ENCODE measurements at regions not wholly inside any gene's neighbourhood (a gene's known extent, or its start where the extent isn't known, plus 50 kb on each side); places are given as distances from the start of the nearest gene placed in this dataset.

DNA sequence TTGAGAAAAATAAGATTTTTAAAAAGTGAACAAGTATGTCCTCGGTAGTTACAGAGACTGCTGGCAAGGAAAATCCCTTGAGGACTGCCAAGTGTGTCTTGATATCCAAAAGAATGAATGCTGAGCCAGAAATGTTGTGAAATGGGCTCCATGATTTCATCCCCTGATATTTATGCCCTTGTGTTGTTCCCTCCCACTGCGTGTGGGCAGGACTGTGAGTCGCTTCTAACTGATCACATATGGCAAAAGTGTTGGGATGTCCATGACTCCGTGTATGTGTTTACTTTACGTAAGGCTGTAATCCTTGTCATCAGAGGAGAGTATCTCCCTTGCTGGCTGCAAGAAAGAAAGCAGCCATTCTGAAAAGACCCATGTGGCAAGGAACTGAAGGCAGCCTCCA, 285.1 kb downstream of the SS18 start:
- Histone ChIP-seq H3K36me3 (ENCODE audit: control insufficient read depth, insufficient read depth, low read length) (no peaks in the 10 kb centered on the region), H3K4me3 (ENCODE audit: low read depth, low read length) (no peak overlapping the region)

DNA sequence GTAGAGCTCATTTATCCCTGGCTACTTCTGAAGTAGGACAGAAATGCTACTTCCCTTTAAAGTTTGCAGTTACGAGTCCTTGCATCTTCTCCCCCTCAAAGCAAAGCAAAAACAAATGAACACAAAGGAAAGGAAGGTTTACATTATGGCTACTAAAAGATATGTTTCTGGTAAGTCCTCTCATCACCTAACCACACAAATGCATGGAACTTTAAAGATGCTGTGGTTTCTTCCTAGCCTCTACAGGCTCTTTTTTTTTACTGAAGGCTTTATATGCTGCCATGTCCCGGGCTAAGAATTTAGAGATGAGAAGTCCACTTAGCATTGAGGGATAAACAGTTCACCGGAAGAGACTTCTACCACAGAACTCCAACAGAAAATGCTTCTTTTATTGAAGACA, 291.2 kb downstream of the SS18 start:
- Histone ChIP-seq H3K9me3 (ENCODE audit: control insufficient read depth, insufficient read depth, low read length) (no peaks in the 10 kb centered on the region), H3K36me3 (ENCODE audit: control insufficient read depth, insufficient read depth, low read length) (no peaks in the 10 kb centered on the region), H3K9ac (ENCODE audit: low read depth, low read length) (no peak overlapping the region), H3K27me3 (ENCODE audit: control insufficient read depth, insufficient read depth, low read length) (no peaks in the 10 kb centered on the region), H3K4me1 (ENCODE audit: control insufficient read depth, insufficient read depth, low read length) (no peaks in the 10 kb centered on the region), H3K4me3 (ENCODE audit: low read depth, low read length) (no peak overlapping the region)

More for the DNA sequence above, 285.1 kb downstream of the SS18 start:
- Histone ChIP-seq H3K9me3 (ENCODE audit: control insufficient read depth, insufficient read depth, low read length) (no peaks in the 10 kb centered on the region), H3K27me3 (ENCODE audit: control insufficient read depth, insufficient read depth, low read length) (no peaks in the 10 kb centered on the region), H3K9ac (ENCODE audit: low read depth, low read length) (no peak overlapping the region), H3K4me1 (ENCODE audit: control insufficient read depth, insufficient read depth, low read length) (no peaks in the 10 kb centered on the region)

DNA sequence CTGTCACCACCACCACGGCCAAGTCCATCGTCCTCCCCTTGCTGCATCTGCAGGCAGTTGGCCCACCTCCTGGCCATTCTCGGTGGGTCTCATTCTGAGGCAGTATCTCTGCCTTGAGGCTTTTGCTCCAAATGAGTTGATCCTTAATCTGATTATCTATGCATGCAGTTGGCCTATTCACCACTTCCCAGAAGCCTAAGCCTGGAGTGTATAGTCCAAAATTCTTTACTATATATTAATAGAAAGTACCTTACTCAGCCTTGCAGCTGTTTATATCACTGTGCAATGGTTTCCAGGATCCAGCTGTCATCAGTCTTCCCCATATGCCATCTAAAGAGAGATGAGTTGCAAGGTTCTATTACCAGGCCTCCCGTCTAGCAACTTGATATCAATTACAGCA, 292.4 kb downstream of the SS18 start:
- Histone ChIP-seq H3K36me3 (ENCODE audit: control insufficient read depth, insufficient read depth, low read length) (no peaks in the 10 kb centered on the region), H3K9me3 (ENCODE audit: control insufficient read depth, insufficient read depth, low read length) (no peaks in the 10 kb centered on the region), H3K4me1 (ENCODE audit: control insufficient read depth, insufficient read depth, low read length) (no peaks in the 10 kb centered on the region), H3K9ac (ENCODE audit: low read depth, low read length) (no peak overlapping the region), H3K27me3 (ENCODE audit: control insufficient read depth, insufficient read depth, low read length) (no peaks in the 10 kb centered on the region), H3K4me3 (ENCODE audit: low read depth, low read length) (no peak overlapping the region)

DNA sequence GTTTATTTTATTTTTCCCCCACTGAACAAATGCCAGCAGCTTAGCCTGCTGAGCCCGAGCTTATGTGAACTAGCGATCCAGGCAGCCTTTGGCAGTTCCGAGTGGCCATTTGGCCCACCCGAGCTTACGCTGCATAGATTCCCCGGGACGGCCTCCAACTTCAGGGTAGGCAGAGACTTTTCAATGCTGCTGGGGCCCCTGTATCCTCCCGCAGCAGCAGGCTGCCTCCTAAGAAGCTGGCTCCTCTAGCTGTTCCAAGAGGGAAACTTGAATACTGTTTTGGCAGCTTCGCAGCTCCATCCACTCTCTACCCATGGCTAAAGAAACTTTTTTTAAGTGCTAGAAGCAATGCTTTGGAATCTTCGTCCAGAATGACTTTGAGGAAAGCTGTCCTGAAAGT, 295.2 kb downstream of the SS18 start:
- Histone ChIP-seq H3K36me3 (ENCODE audit: control insufficient read depth, insufficient read depth, low read length) (no peaks in the 10 kb centered on the region), H3K27me3 (ENCODE audit: control insufficient read depth, insufficient read depth, low read length) (no peaks in the 10 kb centered on the region), H3K4me3 (ENCODE audit: low read depth, low read length) (no peak overlapping the region), H3K9me3 (ENCODE audit: control insufficient read depth, insufficient read depth, low read length) (no peaks in the 10 kb centered on the region), H3K4me1 (ENCODE audit: control insufficient read depth, insufficient read depth, low read length) (no peaks in the 10 kb centered on the region), H3K9ac (ENCODE audit: low read depth, low read length) (no peak overlapping the region)

DNA sequence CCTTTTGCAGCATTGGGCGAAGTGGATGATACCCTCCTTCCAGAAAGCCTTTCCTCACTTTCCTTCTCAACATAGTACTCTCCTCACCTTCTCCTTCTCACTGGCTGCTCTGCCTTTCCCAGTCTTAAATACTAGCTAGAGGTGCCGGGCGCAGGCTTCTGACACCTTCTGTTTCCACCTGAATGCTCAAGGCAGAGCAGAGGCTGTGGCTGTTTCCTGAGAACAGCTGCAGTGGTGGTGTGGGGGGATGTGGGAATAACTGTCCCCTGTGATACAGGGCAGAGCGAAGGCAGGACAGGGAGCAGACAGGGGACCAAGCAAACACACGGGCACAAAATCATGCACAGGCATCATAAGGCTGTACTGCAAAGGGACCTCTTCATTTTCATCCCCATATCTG, 303.1 kb downstream of the SS18 start:
- Histone ChIP-seq H3K9me3 (ENCODE audit: control insufficient read depth, insufficient read depth, low read length) (no peaks in the 10 kb centered on the region), H3K9ac (ENCODE audit: low read depth, low read length) (no peak overlapping the region), H3K4me3 (ENCODE audit: low read depth, low read length) (no peak overlapping the region), H3K4me1 (ENCODE audit: control insufficient read depth, insufficient read depth, low read length) (no peaks in the 10 kb centered on the region), H3K36me3 (ENCODE audit: control insufficient read depth, insufficient read depth, low read length) (no peaks in the 10 kb centered on the region), H3K27me3 (ENCODE audit: control insufficient read depth, insufficient read depth, low read length) (no peaks in the 10 kb centered on the region)

DNA sequence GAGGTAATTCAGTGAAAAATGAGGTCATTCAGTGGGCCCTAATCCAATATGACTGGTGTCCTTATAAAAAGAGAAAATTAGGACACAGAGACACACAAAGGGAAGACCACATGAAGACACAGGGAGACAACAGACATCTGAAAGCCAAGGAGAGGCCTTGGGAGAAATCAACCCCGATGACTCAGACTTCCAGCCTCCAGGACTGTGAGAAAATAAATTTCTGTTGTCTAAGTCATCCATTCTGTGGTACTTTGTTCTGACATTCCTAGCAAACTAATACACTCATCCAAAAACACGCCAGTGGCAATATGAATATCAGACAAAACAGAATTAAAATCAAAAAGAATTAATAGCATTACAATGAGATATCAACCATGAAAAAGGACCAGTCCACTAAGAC, 303.7 kb downstream of the SS18 start:
- Histone ChIP-seq H3K4me1 (ENCODE audit: control insufficient read depth, insufficient read depth, low read length) (no peaks in the 10 kb centered on the region), H3K9ac (ENCODE audit: low read depth, low read length) (no peak overlapping the region)

DNA sequence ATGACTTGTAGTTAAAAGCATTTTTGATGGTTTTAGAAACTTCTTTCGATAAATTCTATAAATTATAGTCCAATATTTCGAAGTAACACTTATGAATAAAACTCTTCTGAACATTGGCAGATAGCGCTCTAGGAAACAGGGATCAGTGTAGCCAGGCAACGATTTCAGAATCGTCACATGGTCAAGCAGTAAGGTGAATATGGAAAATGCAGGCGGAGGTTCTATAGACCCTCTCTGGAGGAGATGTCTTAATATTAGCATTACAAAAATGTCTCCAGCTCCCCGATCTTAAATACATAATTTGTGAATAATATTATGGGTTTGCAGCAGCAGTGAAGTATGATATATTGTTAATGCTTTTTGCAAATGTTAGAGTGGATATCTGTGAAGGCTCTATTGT, 310.3 kb downstream of the SS18 start:
- H3K4me3 ChIP-seq (ENCODE audit: low read depth, low read length): no peak overlapping the region
- H3K9ac ChIP-seq (ENCODE audit: low read depth, low read length): no peak overlapping the region
- H3K27me3 ChIP-seq (ENCODE audit: control insufficient read depth, insufficient read depth, low read length): no peaks in the 10 kb centered on the region
- H3K9me3 ChIP-seq (ENCODE audit: control insufficient read depth, insufficient read depth, low read length): no peaks in the 10 kb centered on the region
- no peaks in the 10 kb centered on the region for H3K4me1 ChIP-seq (ENCODE audit: control insufficient read depth, insufficient read depth, low read length)
- no peaks in the 10 kb centered on the region for H3K36me3 ChIP-seq (ENCODE audit: control insufficient read depth, insufficient read depth, low read length)

More for the DNA sequence above, 303.7 kb downstream of the SS18 start:
- Histone ChIP-seq H3K27me3 (ENCODE audit: control insufficient read depth, insufficient read depth, low read length) (no peaks in the 10 kb centered on the region), H3K9me3 (ENCODE audit: control insufficient read depth, insufficient read depth, low read length) (no peaks in the 10 kb centered on the region), H3K36me3 (ENCODE audit: control insufficient read depth, insufficient read depth, low read length) (no peaks in the 10 kb centered on the region), H3K4me3 (ENCODE audit: low read depth, low read length) (no peak overlapping the region)

DNA sequence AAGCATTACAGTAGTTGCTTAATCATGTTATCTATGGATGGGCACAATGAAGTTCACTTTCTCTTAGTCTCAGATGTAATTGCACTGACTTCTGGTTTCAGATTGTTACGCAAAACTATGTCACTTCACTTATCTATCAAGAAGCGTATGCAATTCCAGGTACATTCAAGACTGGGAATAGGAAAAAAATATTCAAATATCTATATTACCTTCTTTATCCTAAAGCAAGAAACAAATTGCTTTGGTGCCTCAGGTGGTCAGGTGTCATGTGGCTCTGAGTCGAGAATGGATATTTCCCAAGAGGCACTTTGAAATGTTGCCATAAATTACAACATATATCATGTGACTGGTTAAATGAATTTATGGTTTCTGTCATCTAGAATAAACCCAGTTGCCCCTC, 318.6 kb downstream of the SS18 start:
- H3K27me3 ChIP-seq (ENCODE audit: control insufficient read depth, insufficient read depth, low read length): no peaks in the 10 kb centered on the region
- H3K9me3 ChIP-seq (ENCODE audit: control insufficient read depth, insufficient read depth, low read length): no peaks in the 10 kb centered on the region
- no peaks in the 10 kb centered on the region for H3K36me3 ChIP-seq (ENCODE audit: control insufficient read depth, insufficient read depth, low read length)

DNA sequence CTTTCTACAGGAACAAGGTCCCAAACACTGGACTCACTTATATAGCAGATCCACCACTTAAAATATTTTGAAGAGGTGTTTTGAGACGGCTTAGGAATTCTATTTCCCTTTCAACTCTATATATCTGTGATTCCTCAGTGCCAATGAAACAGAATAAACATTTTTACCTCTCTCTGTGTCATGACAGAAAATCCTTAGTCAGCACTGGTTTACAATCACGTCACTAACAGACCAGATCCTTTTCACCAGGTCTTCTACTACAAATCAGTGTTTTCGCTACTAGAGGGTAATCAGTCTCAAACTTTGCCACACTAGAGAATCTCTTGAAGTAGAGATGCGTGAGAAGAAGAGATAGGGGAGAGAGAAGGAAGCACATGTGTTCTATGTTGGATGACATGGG, 325.6 kb downstream of the SS18 start:
- Histone ChIP-seq H3K27me3 (ENCODE audit: control insufficient read depth, insufficient read depth, low read length) (no peaks in the 10 kb centered on the region), H3K4me1 (ENCODE audit: control insufficient read depth, insufficient read depth, low read length) (no peaks in the 10 kb centered on the region), H3K36me3 (ENCODE audit: control insufficient read depth, insufficient read depth, low read length) (no peaks in the 10 kb centered on the region), H3K9ac (ENCODE audit: low read depth, low read length) (no peak overlapping the region), H3K9me3 (ENCODE audit: control insufficient read depth, insufficient read depth, low read length) (no peaks in the 10 kb centered on the region), H3K4me3 (ENCODE audit: low read depth, low read length) (no peak overlapping the region)

More for the DNA sequence above, 318.6 kb downstream of the SS18 start:
- H3K4me1 ChIP-seq (ENCODE audit: control insufficient read depth, insufficient read depth, low read length): no peaks in the 10 kb centered on the region
- no peak overlapping the region for H3K4me3 ChIP-seq (ENCODE audit: low read depth, low read length)
- no peak overlapping the region for H3K9ac ChIP-seq (ENCODE audit: low read depth, low read length)

DNA sequence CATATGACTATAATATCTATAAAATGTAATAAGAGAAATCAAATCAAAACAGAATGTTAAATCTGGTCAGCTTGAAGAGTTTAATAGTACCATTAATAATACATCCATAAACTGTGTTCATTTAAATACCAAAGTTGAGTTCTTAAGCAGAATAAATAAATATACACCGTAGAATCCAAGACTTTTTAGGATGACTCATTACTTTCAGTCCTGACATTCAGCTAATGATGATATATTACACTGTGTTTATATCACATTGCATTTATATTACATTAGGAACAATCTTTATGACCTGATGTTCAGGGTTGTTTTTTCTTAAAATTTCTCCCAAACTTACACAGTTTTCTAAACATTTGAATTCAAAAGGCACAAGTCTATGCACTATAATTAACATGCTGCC, 331.3 kb downstream of the SS18 start:
- Histone ChIP-seq H3K4me3 (ENCODE audit: low read depth, low read length) (no peak overlapping the region), H3K4me1 (ENCODE audit: control insufficient read depth, insufficient read depth, low read length) (no peaks in the 10 kb centered on the region), H3K9me3 (ENCODE audit: control insufficient read depth, insufficient read depth, low read length) (no peaks in the 10 kb centered on the region), H3K9ac (ENCODE audit: low read depth, low read length) (no peak overlapping the region), H3K27me3 (ENCODE audit: control insufficient read depth, insufficient read depth, low read length) (no peaks in the 10 kb centered on the region), H3K36me3 (ENCODE audit: control insufficient read depth, insufficient read depth, low read length) (no peaks in the 10 kb centered on the region)

DNA sequence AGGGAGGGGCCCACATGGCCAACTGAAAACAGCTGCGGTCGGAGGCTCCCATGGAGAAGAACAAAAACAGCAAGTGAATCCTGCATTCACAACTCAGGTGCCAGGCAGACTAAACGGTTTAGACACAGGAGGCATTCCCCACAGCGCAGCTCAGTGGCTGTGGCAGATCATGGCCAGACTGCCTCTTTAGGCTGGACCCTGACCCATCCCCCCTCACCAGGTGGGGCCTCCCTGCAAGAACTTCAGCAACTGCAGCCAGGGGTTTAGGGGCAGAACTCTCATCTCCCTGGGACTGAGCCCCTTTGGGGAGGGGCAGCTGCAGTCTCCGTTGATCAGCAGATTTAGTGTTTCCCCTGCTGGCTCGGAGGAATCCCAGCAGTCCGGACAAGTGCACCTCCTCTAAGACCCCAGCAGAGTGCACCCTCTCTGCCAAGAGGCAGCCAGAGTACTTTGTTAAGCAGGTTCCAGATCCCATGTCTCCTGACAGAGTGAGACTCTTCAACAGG, 346.7 kb downstream of the SS18 start:
- Histone ChIP-seq H3K27me3 (ENCODE audit: control insufficient read depth, insufficient read depth, low read length) (no peaks in the 10 kb centered on the region), H3K4me3 (ENCODE audit: low read depth, low read length) (no peak overlapping the region), H3K9ac (ENCODE audit: low read depth, low read length) (no peak overlapping the region), H3K36me3 (ENCODE audit: control insufficient read depth, insufficient read depth, low read length) (no peaks in the 10 kb centered on the region), H3K9me3 (ENCODE audit: control insufficient read depth, insufficient read depth, low read length) (no peaks in the 10 kb centered on the region), H3K4me1 (ENCODE audit: control insufficient read depth, insufficient read depth, low read length) (peaks cover 8% of the 10 kb centered on the region)

DNA sequence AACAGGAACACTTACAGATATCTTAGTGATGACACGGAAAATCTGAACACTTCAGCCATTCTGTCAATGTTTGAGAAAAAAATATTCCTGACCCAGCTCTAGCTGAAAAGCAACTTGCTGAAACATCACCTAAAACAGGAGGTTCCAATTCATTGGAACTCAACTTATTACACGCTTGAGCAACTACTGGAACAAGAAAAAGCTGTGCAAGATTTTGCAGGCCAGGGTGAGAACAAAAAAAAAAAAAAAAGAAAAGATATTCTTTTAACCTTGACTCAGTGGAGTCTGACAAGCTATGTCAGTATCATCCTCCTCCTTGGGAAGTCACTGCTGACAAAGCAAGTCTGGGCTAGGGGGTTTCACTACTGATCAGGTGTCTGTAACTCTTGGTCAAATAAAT, 351.0 kb downstream of the SS18 start:
- Histone ChIP-seq H3K9ac (ENCODE audit: low read depth, low read length) (no peak overlapping the region), H3K9me3 (ENCODE audit: control insufficient read depth, insufficient read depth, low read length) (no peaks in the 10 kb centered on the region), H3K4me1 (ENCODE audit: control insufficient read depth, insufficient read depth, low read length) (peaks cover 28% of the 10 kb centered on the region), H3K27me3 (ENCODE audit: control insufficient read depth, insufficient read depth, low read length) (peaks cover 7% of the 10 kb centered on the region), H3K36me3 (ENCODE audit: control insufficient read depth, insufficient read depth, low read length) (no peaks in the 10 kb centered on the region), H3K4me3 (ENCODE audit: low read depth, low read length) (no peak overlapping the region)

Measured in iPS-15b (cell line).